Neuronal stem cell (in vitro differentiated cells): ENCODE measurements at regions not wholly inside any gene's neighbourhood (a gene's known extent, or its start where the extent isn't known, plus 50 kb on each side); places are given as distances from the start of the nearest gene placed in this dataset.

ENCODE experiments used
- DNase-seq: peaks from one replicate; pipeline ENCODE4 v3.0.0-alpha.2; 2013; ENCODE audit warnings: low spot score
- H2AFZ ChIP-seq: one replicate; pipeline ENCODE4 v1.6.1; 2013; ENCODE audit warnings: mild to moderate bottlenecking, low read length, inconsistent platforms
- H2AK5ac ChIP-seq: 2 replicates; pipeline ENCODE4 v1.6.1; 2013; ENCODE audit warnings: low read depth, mild to moderate bottlenecking, inconsistent platforms, low read length, moderate library complexity, mixed read lengths
- H2BK120ac ChIP-seq: 2 replicates; pipeline ENCODE4 v1.6.1; 2013; ENCODE audit warnings: low read depth, mild to moderate bottlenecking, inconsistent platforms, low read length, moderate library complexity, mixed read lengths
- H2BK12ac ChIP-seq: one replicate; pipeline ENCODE4 v1.6.1; 2013; ENCODE audit warnings: low read length, inconsistent platforms
- H2BK15ac ChIP-seq: 2 replicates; pipeline ENCODE4 v1.6.1; 2013; ENCODE audit warnings: mild to moderate bottlenecking, low read length, inconsistent platforms, mixed read lengths
- H2BK5ac ChIP-seq: one replicate; pipeline ENCODE4 v1.6.1; 2013; ENCODE audit warnings: inconsistent platforms, mild to moderate bottlenecking, low read length, moderate library complexity
- H3K14ac ChIP-seq: one replicate; pipeline ENCODE4 v1.6.1; 2013; ENCODE audit warnings: low read length, inconsistent platforms
- H3K18ac ChIP-seq: 2 replicates; pipeline ENCODE4 v1.6.1; 2013; ENCODE audit warnings: low read length, inconsistent platforms
- H3K23ac ChIP-seq: 2 replicates; pipeline ENCODE4 v1.6.1; 2013; ENCODE audit warnings: low read depth, mild to moderate bottlenecking, mixed read lengths, low read length, inconsistent platforms; ENCODE audit not compliant: poor library complexity
- H3K27ac ChIP-seq: replicated peaks from 3 replicates; pipeline ENCODE4 v1.5.1; 2013; ENCODE audit warnings: low read length, inconsistent platforms
- H3K27me3 ChIP-seq, 3 experiments: 2 replicates each; pipeline ENCODE4 v1.6.1; 2013; ENCODE audit warnings: low read length in 3 of 3, mild to moderate bottlenecking in 2 of 3, inconsistent platforms in 1 of 3, low read depth in 1 of 3, mixed read lengths in 1 of 3, moderate library complexity in 1 of 3; ENCODE audit not compliant: control insufficient read depth in 3 of 3, insufficient read depth in 3 of 3
- H3K36me3 ChIP-seq, 2 donors: replicated peaks in 1 of 2; 2 replicates each; pipeline ENCODE4 v1.6.1; 2013; ENCODE audit warnings: low read length in 2 of 2; ENCODE audit not compliant: control insufficient read depth in 2 of 2, insufficient read depth in 2 of 2
- H3K4ac ChIP-seq: 2 replicates; pipeline ENCODE4 v1.6.1; 2013; ENCODE audit warnings: inconsistent platforms, mild to moderate bottlenecking, low read length, moderate library complexity
- H3K4me1 ChIP-seq, 2 donors: 1 replicate in 1 of 2; 2 replicates in 1 of 2; pipeline ENCODE4 v1.6.1; 2013; ENCODE audit warnings: low read length in 2 of 2, low read depth in 1 of 2; ENCODE audit not compliant: control insufficient read depth in 2 of 2, insufficient read depth in 1 of 2
- H3K4me2 ChIP-seq: one replicate; pipeline ENCODE4 v1.6.1; 2013; ENCODE audit warnings: mild to moderate bottlenecking, low read length, inconsistent platforms; ENCODE audit not compliant: insufficient read depth, poor library complexity, severe bottlenecking
- H3K4me3 ChIP-seq, 2 donors: 2 replicates each; pipeline ENCODE4 v1.5.1; 2013; ENCODE audit warnings: low read length in 2 of 2, mild to moderate bottlenecking in 2 of 2, inconsistent platforms in 1 of 2, moderate library complexity in 1 of 2
- H3K79me1 ChIP-seq: one replicate; pipeline ENCODE4 v1.6.1; 2013; ENCODE audit warnings: low read depth, mild to moderate bottlenecking, inconsistent platforms, low read length, moderate library complexity
- H3K9ac ChIP-seq: one replicate; pipeline ENCODE4 v1.6.1; 2013; ENCODE audit warnings: mild to moderate bottlenecking, low read depth, low read length, inconsistent platforms; ENCODE audit not compliant: poor library complexity
- H3K9me3 ChIP-seq, 2 donors: replicated peaks in 1 of 2; 2 replicates each; pipeline versions ENCODE3 to v1.6.1; 2013; ENCODE audit warnings: low read length in 2 of 2, mild to moderate bottlenecking in 2 of 2, inconsistent platforms in 1 of 2, low read depth in 1 of 2, mixed read lengths in 1 of 2, moderate library complexity in 1 of 2; ENCODE audit not compliant: control insufficient read depth in 2 of 2, insufficient read depth in 1 of 2
- H4K8ac ChIP-seq: one replicate; pipeline ENCODE4 v1.6.1; 2013; ENCODE audit warnings: low read depth, mild to moderate bottlenecking, inconsistent platforms, low read length, moderate library complexity
- H4K91ac ChIP-seq: one replicate; pipeline ENCODE4 v1.6.1; 2013; ENCODE audit warnings: low read length, low read depth, mild to moderate bottlenecking, inconsistent platforms; ENCODE audit not compliant: poor library complexity
- WGBS, 2 donors: extraction: QIAGEN DNeasy Blood & Tissue Kit; methylation state at CpG; one replicate each; pipeline ENCODE4 v1.1.7; 2013; ENCODE audit warnings: missing lambda C conversion rate in 2 of 2, mixed read lengths in 1 of 2; ENCODE audit not compliant: insufficient read length in 2 of 2, insufficient replicate concordance in 1 of 2; ENCODE audit errors: extremely low coverage in 2 of 2; 5-methylcytosine and 5-hydroxymethylcytosine counted together

GRCh38 chr1:229075217-229075616, 195.7 kb upstream of the RAB4A start:
- WGBS, 2 donors, result no CpG with 5 or more reads among the region's 2 CpGs

GRCh38 chr1:229075716-229076115, 195.2 kb upstream of the RAB4A start:
- H2AK5ac ChIP-seq, result no peak overlapping the region
- no peaks in the 10 kb centered on the region for H3K9me3 ChIP-seq
- peaks cover 0 to 4% (median 0%) of the 10 kb centered on the region in 3 experiments for H3K27me3 ChIP-seq
- H3K27ac ChIP-seq, result no peak overlapping the region
- H3K36me3 ChIP-seq, result no peaks in the 10 kb centered on the region
- H3K23ac ChIP-seq, result no peak overlapping the region
- no peak overlapping the region for H2BK120ac ChIP-seq
- no peak overlapping the region for H2BK15ac ChIP-seq
- H4K8ac ChIP-seq, result no peak overlapping the region
- no peak overlapping the region for H3K4ac ChIP-seq
- DNase-seq, result no peak
- no peak overlapping the region for H3K9ac ChIP-seq
- no peak overlapping the region for H3K4me2 ChIP-seq
- H3K18ac ChIP-seq, result no peak overlapping the region
- H2AFZ ChIP-seq, result no peak overlapping the region
- H3K4me3 ChIP-seq, result no peak overlapping the region
- H4K91ac ChIP-seq, result no peak overlapping the region
- WGBS, 2 donors, result no CpG with 5 or more reads among the region's 4 CpGs
- H3K4me1 ChIP-seq, result peaks cover 0 to 15% of the 10 kb centered on the region in 2 donors
- no peak overlapping the region for H2BK5ac ChIP-seq
- H3K79me1 ChIP-seq, result no peaks in the 10 kb centered on the region
- no peak overlapping the region for H2BK12ac ChIP-seq
- H3K14ac ChIP-seq, result no peak overlapping the region

More at GRCh38 chr1:229075217-229075616, 195.7 kb upstream of the RAB4A start:
- H2AFZ ChIP-seq, result no peak overlapping the region
- no peaks in the 10 kb centered on the region for H3K79me1 ChIP-seq
- no peak overlapping the region for H3K14ac ChIP-seq
- H3K18ac ChIP-seq, result no peak overlapping the region
- no peak overlapping the region for H2BK120ac ChIP-seq
- no peak overlapping the region for H3K4ac ChIP-seq
- no peak overlapping the region for H2BK5ac ChIP-seq
- H4K8ac ChIP-seq, result no peak overlapping the region
- H2BK12ac ChIP-seq, result no peak overlapping the region
- no peak overlapping the region for H3K4me2 ChIP-seq
- H3K9ac ChIP-seq, result no peak overlapping the region
- no peaks in the 10 kb centered on the region for H3K36me3 ChIP-seq
- H3K9me3 ChIP-seq, result no peaks in the 10 kb centered on the region
- H3K4me1 ChIP-seq, result peaks cover 0 to 15% of the 10 kb centered on the region in 2 donors
- no peak overlapping the region for H4K91ac ChIP-seq
- H3K27ac ChIP-seq, result no peak overlapping the region
- no peak overlapping the region for H2AK5ac ChIP-seq
- no peak overlapping the region for H3K23ac ChIP-seq
- H3K27me3 ChIP-seq, result peaks cover 0 to 4% (median 0%) of the 10 kb centered on the region in 3 experiments
- no peak overlapping the region for H3K4me3 ChIP-seq
- no peak overlapping the region for H2BK15ac ChIP-seq
- DNase-seq, result no peak

GRCh38 chr1:229076195-229076594, 194.7 kb upstream of the RAB4A start:
- H2AFZ ChIP-seq, result no peak overlapping the region
- H4K8ac ChIP-seq, result no peak overlapping the region
- peaks cover 0 to 15% of the 10 kb centered on the region in 2 donors for H3K4me1 ChIP-seq
- H3K27ac ChIP-seq, result no peak overlapping the region
- no peaks in the 10 kb centered on the region for H3K79me1 ChIP-seq
- DNase-seq, result no peak
- no peak overlapping the region for H3K9ac ChIP-seq
- H3K23ac ChIP-seq, result no peak overlapping the region
- no peak overlapping the region for H3K4ac ChIP-seq
- H2AK5ac ChIP-seq, result no peak overlapping the region
- H3K27me3 ChIP-seq, result peaks cover 0 to 2% (median 0%) of the 10 kb centered on the region in 3 experiments
- no peak overlapping the region for H3K14ac ChIP-seq
- H2BK5ac ChIP-seq, result no peak overlapping the region
- no peak overlapping the region for H2BK15ac ChIP-seq
- no peaks in the 10 kb centered on the region for H3K36me3 ChIP-seq
- WGBS, 2 donors, result no CpG with 5 or more reads among the region's 4 CpGs
- H3K4me3 ChIP-seq, result no peak overlapping the region
- no peak overlapping the region for H2BK12ac ChIP-seq
- H2BK120ac ChIP-seq, result no peak overlapping the region
- no peaks in the 10 kb centered on the region for H3K9me3 ChIP-seq
- H4K91ac ChIP-seq, result no peak overlapping the region
- no peak overlapping the region for H3K18ac ChIP-seq
- H3K4me2 ChIP-seq, result no peak overlapping the region

GRCh38 chr1:229079016-229079595, 191.8 kb upstream of the RAB4A start:
- H2BK15ac ChIP-seq, result no peak overlapping the region
- no peak overlapping the region for H4K91ac ChIP-seq
- no peak overlapping the region for H2AK5ac ChIP-seq
- no peak overlapping the region for H2BK120ac ChIP-seq
- H3K4me3 ChIP-seq, result no peak overlapping the region
- H3K9me3 ChIP-seq, result peaks cover 0 to 2% of the 10 kb centered on the region in 2 donors
- H3K27me3 ChIP-seq, result no peaks in the 10 kb centered on the region
- H3K4me1 ChIP-seq, result peaks cover 0 to 10% of the 10 kb centered on the region in 2 donors
- no peaks in the 10 kb centered on the region for H3K79me1 ChIP-seq
- DNase-seq, result no peak
- H2BK5ac ChIP-seq, result no peak overlapping the region
- no peak overlapping the region for H4K8ac ChIP-seq
- H2AFZ ChIP-seq, result no peak overlapping the region
- no peak overlapping the region for H2BK12ac ChIP-seq
- H3K4ac ChIP-seq, result no peak overlapping the region
- H3K27ac ChIP-seq, result no peak overlapping the region
- no peak overlapping the region for H3K14ac ChIP-seq
- no CpG with 5 or more reads among the region's 2 CpGs for WGBS, 2 donors
- H3K23ac ChIP-seq, result no peak overlapping the region
- no peaks in the 10 kb centered on the region for H3K36me3 ChIP-seq
- H3K4me2 ChIP-seq, result no peak overlapping the region
- H3K9ac ChIP-seq, result no peak overlapping the region
- no peak overlapping the region for H3K18ac ChIP-seq
